NCI-H1930 (cell line): ENCODE measurements at regions not wholly inside any gene's neighbourhood (a gene's known extent, or its start where the extent isn't known, plus 50 kb on each side); places are given as distances from the start of the nearest gene placed in this dataset.

ENCODE experiments used
- DNase-seq, 2 experiments: peaks; one replicate each; lab custom pipeline; 2025; lab: John Stamatoyannopoulos, UW

GRCh38 chr2:188851311-188851710 lies 122.9 kb upstream of the COL3A1 start:
- DNase-seq, result no peak

GRCh38 chr2:188851826-188852225 lies 122.3 kb upstream of the COL3A1 start:
- DNase-seq, result no peak

GRCh38 chr2:188852772-188853171 lies 121.4 kb upstream of the COL3A1 start:
- no peak for DNase-seq

GRCh38 chr2:188853307-188853706 lies 120.9 kb upstream of the COL3A1 start:
- no peak for DNase-seq

DNA sequence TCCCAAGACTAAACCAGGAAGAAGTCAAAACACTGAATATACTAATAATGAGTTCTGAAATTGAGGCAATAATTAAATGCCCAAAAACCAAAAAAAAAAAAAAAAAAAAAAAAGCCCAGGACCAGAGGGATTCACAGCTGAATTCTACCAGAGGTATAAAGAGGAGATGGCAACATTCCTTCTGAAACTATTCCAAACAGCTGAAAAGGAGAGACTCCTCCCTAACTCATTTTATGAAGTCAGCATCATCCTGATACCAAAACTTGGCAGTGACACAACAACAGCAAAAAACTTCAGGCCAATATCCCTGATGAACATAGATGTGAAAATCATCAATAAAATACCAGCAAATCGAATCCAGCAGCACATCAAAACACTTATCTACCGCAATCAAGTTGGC lies 108.5 kb upstream of the COL3A1 start:
- no peak for DNase-seq

- DNase-seq, result no peak
Measured at GRCh38 chr2:188869550-188869949, 104.6 kb upstream of the COL3A1 start.

DNA sequence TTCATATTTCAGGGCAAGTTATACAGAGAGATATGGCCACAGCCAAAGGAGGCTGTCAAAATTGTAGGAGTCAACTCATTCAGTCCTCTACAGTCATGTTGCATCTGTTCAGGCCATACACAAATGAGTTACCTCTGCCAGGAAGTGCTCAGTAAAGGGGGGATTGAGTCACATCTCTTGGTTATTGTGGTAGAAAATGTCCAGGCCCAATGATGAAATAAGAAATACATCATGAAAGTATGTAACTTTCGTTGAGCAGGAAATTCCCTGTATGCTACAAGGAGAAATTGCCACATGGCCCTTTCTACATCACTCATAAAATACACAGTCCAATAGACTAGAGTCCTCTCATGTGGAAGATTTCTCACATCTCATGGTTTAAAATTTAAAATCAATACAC lies 103.9 kb upstream of the COL3A1 start:
- DNase-seq, result no peak

DNA sequence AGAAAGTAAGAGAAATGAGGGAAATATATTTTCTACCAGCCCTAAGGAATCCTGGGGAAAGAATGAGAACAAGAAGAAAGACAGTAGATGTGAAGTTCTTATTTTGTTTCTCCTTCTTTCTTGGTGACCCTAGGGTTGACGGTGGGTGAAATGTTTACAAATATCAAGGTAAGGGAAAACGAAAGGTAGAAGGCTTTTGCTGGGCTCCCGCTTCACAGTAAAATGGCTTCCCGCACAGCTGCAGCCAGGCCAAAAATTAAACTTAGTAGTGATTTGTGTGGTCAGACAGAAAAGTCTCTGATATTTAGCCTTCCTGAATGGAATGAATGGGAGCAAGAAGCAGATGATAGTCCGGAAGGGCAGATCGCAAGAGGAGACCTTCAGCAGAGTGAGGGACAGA lies 99.1 kb upstream of the COL3A1 start:
- no peak for DNase-seq

DNA sequence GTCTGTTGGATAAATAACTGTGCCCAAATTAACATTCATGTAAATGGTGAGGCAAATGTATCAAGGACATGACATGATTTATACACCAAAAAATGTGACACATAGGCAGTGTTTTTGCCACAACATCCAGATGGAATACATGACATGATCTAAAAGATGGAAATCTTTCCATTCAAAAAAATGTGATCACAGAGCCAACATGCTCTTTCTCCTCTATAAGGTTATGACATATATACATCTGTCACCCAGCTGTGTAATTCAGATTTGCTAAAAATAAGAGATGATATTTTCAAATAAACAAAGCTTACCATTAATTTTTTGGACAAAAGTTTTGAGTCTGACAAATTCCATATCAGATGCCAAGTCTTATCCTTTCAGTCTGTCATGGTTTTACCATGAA lies 95.5 kb upstream of the COL3A1 start:
- no peak for DNase-seq

GRCh38 chr2:188880740-188881139 lies 93.4 kb upstream of the COL3A1 start:
- DNase-seq, result no peak

GRCh38 chr2:188881434-188881833 lies 92.7 kb upstream of the COL3A1 start:
- no peak for DNase-seq

- DNase-seq, result no peak
Measured at GRCh38 chr2:188884046-188884445, 90.1 kb upstream of the COL3A1 start.

GRCh38 chr2:188884517-188884916 lies 89.7 kb upstream of the COL3A1 start:
- DNase-seq, result no peak

DNA sequence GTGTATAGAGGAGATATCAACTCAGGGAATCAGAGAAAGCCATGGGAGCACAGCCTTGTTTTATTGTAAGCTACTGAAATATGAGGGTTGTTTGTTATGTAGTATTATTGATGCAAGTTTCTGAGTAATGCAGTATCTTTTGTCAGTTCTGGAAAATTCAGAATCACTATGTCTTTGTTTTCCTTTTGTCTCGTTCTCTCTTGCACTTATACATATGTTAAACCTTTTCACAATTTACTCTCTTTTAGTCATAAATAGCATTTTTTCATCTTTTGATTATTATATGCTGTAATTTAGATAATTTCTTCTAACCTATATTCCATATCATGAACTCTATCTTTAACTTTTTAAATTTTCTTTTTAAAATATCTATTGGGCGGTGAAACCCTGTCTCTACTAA lies 85.0 kb upstream of the COL3A1 start:
- DNase-seq, result no peak

DNA sequence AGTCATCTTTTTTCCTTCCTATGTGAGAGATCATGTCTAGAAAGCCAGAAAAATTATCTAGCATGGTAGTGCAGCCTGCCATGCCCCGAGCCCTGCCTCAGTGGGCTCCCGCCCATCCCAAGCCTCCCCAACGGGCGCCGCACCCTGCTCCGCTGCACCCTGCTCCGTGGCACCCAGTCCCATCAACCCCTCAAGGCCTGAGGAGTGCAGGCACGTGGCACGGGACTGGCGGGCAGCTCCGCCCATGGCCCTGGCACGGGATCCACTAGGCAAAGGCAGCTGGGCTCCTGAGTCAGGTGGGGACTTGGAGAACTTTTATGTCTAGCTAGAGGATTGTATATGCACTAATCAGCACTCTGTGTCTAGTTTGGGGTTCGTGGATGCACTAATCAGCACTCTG lies 83.4 kb upstream of the COL3A1 start:
- no peak for DNase-seq

- DNase-seq, result no peak
Measured at GRCh38 chr2:188892636-188893035, 81.5 kb upstream of the COL3A1 start.

- DNase-seq, result no peak
Measured at GRCh38 chr2:188893972-188894371, 80.2 kb upstream of the COL3A1 start.

GRCh38 chr2:188894979-188895378 lies 79.2 kb upstream of the COL3A1 start:
- DNase-seq, result no peak

DNA sequence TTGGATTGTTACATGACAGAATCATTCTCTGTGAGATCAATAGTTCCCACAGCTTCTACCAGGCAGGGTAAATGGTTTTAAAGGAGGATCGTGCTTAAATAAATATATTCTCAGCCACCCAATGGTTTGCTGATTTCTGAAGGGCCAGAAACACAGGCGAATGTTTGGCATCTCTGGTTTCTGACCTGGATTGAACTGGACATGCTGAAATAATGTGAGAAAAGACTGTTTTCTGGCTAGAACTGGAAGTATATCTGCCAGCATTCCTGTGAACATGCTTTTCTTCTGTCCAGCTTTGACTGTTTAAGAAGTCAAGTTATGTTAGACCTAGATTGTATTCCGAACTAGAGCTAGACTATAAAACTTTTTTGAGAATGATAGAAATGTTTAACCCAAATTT lies 77.1 kb upstream of the COL3A1 start:
- DNase-seq, result no peak

DNA sequence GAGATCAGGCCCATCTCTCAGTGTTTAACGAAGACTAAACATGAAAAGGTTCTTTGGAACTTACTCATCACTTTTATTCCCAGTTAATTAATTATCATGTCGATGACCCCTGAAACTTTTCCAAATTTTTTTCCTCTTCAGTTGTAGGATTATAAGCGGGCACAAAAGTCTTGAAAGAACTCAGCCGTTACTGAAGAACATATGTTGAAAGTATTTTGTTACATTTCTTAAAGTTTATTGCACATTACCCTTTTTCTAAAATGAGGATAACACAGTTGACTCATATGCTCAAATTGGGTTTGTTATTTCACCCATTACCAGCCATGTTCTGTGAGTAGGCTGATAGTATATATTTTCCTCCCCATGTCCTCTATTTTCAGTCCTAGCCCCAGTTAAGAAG lies 75.9 kb upstream of the COL3A1 start:
- no peak for DNase-seq

DNA sequence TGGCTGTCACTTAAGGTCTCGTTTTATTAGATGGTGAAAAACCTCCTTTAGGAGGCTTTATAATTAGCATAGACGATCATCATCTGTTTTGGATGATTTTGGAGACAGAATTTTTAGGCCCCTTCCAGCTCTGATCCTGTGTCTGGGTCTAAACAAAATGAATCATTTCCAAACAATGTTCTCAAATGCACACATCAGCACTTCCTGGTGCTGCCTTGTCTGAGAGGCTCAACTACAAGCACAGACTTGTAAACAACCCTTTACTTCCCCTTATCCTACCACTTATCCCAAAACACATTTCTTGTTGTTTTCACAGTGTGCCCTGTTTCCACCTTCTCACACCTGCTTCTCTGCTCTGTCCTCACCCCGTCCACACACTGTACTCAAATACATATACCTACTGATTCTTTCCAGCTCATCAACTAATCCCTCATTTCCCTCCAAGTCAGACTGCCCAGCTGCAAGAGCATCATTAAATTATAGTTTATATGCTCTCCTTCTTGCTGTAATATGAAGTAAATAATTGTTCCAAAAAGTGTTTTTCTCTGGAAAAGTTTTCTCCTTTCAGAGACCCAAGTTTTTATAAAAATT lies 71.2 kb upstream of the COL3A1 start:
- no peak for DNase-seq

- no peak for DNase-seq
Measured at GRCh38 chr2:188903740-188904139, 70.4 kb upstream of the COL3A1 start.

DNA sequence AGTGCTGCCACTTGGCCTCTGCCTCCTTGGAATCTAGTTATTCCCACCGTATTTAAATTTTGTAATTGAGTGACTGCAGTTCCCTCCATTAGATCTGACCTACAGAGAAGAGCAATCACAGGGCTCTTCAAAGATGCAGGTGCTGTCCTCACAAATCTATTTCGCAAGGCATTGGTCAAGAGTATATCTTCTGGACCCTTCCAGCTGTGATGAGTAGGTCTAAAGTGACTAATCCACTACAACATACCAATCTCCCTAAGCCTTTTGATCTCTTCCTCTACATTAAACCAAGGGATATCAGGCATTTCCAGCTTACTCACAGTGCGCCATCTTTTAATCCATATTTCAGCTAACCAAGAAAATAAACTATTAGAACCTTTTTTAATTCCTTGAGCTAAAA lies 65.1 kb upstream of the COL3A1 start:
- DNase-seq, result no peak

DNA sequence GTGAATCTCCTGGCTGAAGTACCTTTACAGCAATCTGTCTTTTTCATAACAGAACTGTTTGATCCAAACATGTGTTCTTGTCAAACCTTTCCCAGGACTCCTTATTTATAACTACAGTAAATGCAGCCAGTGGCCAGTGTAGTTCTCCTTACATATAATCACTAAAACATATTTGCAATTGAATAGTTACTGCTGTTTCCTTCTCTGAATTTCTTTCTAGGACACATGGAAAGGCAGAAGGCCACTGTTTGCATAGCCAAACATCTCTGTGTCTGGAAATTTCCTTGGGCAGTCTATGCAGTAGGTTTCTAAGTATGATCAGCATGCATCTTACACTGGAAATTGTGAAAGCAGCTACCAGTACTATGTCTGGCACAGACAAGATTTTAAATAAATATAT lies 57.4 kb upstream of the COL3A1 start:
- no peak for DNase-seq

DNA sequence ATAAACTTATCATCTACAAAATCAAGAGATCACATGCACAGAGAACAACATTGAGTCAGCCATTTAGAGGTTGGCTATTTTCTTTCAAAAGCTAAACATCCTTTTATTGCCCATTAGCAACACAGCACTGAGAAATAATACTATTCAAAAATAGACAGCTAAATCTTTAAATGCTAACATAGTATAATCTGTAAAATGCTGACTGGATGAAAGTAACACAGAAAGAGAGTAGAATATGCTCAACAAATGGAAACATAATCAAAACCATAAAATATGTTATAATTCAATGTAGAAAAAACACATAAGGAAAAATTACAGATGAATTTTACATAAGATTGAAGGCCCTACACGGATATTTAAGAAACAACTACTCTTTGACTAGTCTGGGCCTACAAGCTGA lies 56.5 kb upstream of the COL3A1 start:
- DNase-seq, result no peak
